ENCODE measurements at regions not wholly inside any gene's neighbourhood (a gene's known extent, or its start where the extent isn't known, plus 50 kb on each side); places are given as distances from the start of the nearest gene placed in this dataset.

- no peak for DNase-seq (ENCODE audit: low spot score)
Observed at GRCh38 chr6:40973304-40973703, 65.7 kb downstream of the UNC5CL start.

- no peak for DNase-seq (ENCODE audit: low spot score)
Observed at GRCh38 chr6:40972814-40973213, 66.2 kb downstream of the UNC5CL start.

- DNase-seq (ENCODE audit: low spot score), result no peak
Observed at GRCh38 chr6:40972190-40972589, 66.8 kb downstream of the UNC5CL start.

- no peak for DNase-seq (ENCODE audit: low spot score)
Observed at GRCh38 chr6:40968620-40969164, 70.3 kb downstream of the UNC5CL start.

GRCh38 chr6:40966860-40967259 lies 72.2 kb downstream of the UNC5CL start:
- no peak for DNase-seq (ENCODE audit: low spot score)

GRCh38 chr6:40965046-40965445 lies 74.0 kb downstream of the UNC5CL start:
- no peak for DNase-seq (ENCODE audit: low spot score)

- DNase-seq (ENCODE audit: low spot score), result no peak
Observed at GRCh38 chr6:40963019-40963418, 76.0 kb downstream of the UNC5CL start.

GRCh38 chr6:40962241-40962640 lies 76.8 kb downstream of the UNC5CL start:
- peak; percentile 74 for DNase-seq (ENCODE audit: low spot score)

- no peak for DNase-seq (ENCODE audit: low spot score)
Observed at GRCh38 chr6:40961831-40962230, 77.2 kb downstream of the UNC5CL start.

- no peak for DNase-seq (ENCODE audit: low spot score)
Observed at GRCh38 chr6:40960742-40961430, 78.1 kb downstream of the UNC5CL start.

GRCh38 chr6:40959781-40960327 lies 79.2 kb downstream of the UNC5CL start:
- no peak for DNase-seq (ENCODE audit: low spot score)

- no peak for DNase-seq (ENCODE audit: low spot score)
Observed at GRCh38 chr6:40958738-40959137, 80.3 kb downstream of the UNC5CL start.

GRCh38 chr6:40957616-40958492 lies 81.2 kb downstream of the UNC5CL start:
- DNase-seq (ENCODE audit: low spot score), result peak; percentile 51

GRCh38 chr6:40956936-40957335 lies 82.1 kb downstream of the UNC5CL start:
- DNase-seq (ENCODE audit: low spot score), result no peak

- DNase-seq (ENCODE audit: low spot score), result no peak
Observed at GRCh38 chr6:40955178-40955545, 83.9 kb downstream of the UNC5CL start.

GRCh38 chr6:40954446-40955177 lies 84.4 kb downstream of the UNC5CL start:
- DNase-seq (ENCODE audit: low spot score), result no peak

- no peak for DNase-seq (ENCODE audit: low spot score)
Observed at GRCh38 chr6:40953486-40953885, 85.5 kb downstream of the UNC5CL start.

- DNase-seq (ENCODE audit: low spot score), result no peak
Observed at GRCh38 chr6:40950986-40951698, 87.9 kb downstream of the UNC5CL start.

- no peak for DNase-seq (ENCODE audit: low spot score)
Observed at GRCh38 chr6:40948570-40948969, 90.5 kb downstream of the UNC5CL start.

GRCh38 chr6:40947876-40948526 lies 91.0 kb downstream of the UNC5CL start:
- DNase-seq (ENCODE audit: low spot score), result peak; percentile 40

- DNase-seq (ENCODE audit: low spot score), result no peak
Observed at GRCh38 chr6:40946738-40947301, 92.2 kb downstream of the UNC5CL start.

Data from AG08396 (cell line).